GM18498 (cell line): ENCODE measurements at regions not wholly inside any gene's neighbourhood (a gene's known extent, or its start where the extent isn't known, plus 50 kb on each side); places are given as distances from the start of the nearest gene placed in this dataset.

ENCODE experiments used
- ATAC-seq: cut with Tn5 transposase; IDR thresholded peaks from one replicate; pipeline ENCODE4 v1.9.1; 2021; ENCODE audit warnings: mild to moderate bottlenecking, moderate library complexity; ENCODE audit not compliant: unreplicated experiment

- ATAC-seq = no peak
Observed at GRCh38 chr20:39390186-39390585, 428.0 kb downstream of the DHX35 start.

GRCh38 chr20:39381595-39381994, 419.5 kb downstream of the DHX35 start:
- no peak for ATAC-seq

GRCh38 chr20:39378776-39379175, 416.6 kb downstream of the DHX35 start:
- no peak for ATAC-seq

- ATAC-seq = no peak
Observed at GRCh38 chr20:39376788-39377187, 414.6 kb downstream of the DHX35 start.

- ATAC-seq = no peak
Observed at GRCh38 chr20:39364320-39364719, 402.2 kb downstream of the DHX35 start.

DNA sequence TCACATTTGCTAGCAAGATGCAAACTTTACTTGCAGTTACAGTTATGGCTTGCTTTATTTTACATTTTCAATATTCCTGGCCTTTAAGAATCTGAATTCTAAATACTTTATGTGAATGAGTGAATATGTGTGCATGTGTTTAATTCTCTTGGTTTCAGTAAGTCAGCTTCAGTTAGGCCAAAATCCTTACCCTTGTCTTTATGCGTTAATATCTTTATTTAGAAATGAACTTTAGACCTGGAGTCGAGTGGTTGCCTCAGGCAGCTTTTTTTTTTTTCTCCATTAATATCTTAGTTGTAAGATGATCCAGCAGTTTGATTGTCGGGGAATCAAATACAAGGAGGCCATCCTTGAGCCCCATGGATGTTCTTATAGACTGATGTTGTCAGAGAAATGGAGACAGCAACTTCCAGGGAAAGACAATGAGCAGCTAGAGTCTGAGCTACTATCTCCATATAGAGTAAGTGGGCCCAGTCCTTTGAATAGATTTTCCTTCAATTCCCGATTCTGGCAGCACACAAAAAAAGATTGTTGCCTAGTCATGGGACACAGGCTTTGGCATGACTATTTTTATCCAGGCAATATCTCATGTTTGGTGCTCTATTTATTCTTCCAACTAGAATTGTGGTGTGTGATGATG, 398.0 kb downstream of the DHX35 start:
- ATAC-seq = no peak

GRCh38 chr20:39358052-39358451, 395.9 kb downstream of the DHX35 start:
- peak; percentile 69 for ATAC-seq

GRCh38 chr20:39356908-39357307, 394.8 kb downstream of the DHX35 start:
- ATAC-seq = no peak

DNA sequence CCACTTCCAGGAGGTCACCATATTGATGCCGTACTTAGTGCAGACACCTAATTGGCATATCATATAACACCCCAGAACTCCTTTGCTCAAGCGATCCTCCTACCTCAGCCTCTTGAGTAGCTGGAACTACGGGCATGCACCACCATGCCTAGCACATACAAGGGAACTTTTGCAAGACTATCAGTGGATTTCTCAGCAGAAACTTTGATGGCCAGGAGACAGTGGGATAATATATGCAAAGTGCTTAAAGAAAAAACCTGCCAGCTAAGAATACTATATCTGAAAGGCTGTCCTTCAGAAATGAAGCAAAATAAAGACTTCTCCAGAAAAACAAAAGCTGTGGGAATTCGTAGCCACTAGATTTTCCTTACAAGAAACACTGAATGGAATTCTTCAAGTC, 387.1 kb downstream of the DHX35 start:
- no peak for ATAC-seq

DNA sequence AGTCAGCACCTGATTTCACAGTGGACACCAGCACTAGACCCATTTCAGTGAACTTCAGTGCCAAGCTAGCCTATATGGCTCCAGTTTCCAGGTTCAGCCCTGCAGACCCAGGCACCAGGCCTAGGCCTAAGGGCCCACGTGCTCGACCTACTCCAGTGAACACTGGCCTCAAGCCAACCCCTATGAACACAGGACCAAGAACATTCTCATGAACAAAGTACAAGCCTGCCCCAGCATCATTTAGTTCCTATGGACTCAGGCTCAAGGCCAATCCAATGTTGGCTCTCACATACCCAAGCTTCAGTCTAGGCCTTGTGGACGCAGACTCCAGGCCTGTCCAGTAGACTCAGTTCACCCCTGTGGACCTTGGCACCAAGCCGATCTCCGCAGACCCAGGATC, 385.5 kb downstream of the DHX35 start:
- ATAC-seq = no peak

DNA sequence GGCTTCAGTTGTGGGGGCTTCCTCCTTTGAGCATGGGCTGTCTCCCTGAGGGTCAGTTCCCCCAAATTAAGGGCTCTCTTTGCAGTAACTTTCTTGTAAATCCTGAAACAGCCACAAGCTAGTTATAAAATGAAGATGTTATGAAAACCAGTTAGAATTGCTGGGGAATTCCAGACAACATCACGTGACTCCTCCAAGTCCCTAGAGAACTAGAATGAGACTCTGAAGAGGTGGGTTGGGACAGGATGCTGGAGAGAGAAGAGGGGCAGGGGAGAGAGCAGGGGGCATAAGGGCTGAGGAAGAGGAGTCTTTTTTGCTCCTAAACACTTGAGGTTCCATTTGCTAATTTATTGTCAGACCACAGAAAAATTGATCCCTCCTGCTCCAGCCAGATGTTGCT, 380.3 kb downstream of the DHX35 start:
- no peak for ATAC-seq

DNA sequence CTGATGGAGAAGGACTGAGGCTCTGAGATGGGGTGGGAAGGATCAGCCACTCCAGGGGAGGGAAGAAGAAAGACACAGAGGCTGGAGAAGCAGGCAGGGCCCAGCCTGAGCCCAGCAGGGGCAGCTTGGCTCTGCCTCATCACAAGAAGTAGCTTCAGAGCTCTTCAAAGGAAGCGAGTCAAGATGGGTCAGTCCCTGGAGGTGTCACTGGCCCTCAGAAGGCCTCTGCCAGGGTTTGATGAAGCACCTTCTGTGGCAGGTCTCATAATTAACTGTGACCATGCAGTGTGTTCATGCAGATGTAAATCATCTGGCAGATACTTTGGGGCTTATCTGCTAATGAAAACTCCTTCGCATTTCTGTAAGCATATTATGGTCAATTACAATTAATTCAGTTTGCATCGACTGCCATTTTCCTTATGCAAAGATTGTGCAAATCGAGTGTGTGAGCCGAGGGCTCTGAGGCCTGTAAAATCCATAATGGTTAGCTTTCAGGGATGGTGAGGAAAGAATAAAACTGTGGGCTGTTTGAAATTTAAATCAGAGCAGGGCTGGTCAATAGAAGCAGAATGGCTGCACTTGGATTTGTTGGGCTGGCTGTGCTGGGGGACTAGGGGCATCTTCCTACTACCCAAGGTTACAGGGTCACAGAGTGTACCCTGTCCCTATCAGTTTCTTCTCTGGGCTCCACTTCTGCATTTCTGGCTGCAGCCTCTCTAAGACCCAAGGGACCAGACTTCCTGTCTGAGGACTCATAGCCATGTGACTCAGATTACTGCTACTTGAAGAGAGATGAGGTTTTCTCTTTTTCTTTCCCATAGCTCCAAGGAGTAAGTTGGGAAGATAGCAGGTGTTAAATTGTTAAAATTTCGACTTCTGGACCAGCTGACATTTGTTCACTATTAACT, 376.6 kb downstream of the DHX35 start:
- peak; percentile 98 for ATAC-seq

- ATAC-seq = no peak
Observed at GRCh38 chr20:39333211-39333610, 371.1 kb downstream of the DHX35 start.

- no peak for ATAC-seq
Observed at GRCh38 chr20:39328347-39328746, 366.2 kb downstream of the DHX35 start.

GRCh38 chr20:39326050-39326449, 363.9 kb downstream of the DHX35 start:
- no peak for ATAC-seq

- no peak for ATAC-seq
Observed at GRCh38 chr20:39318911-39319310, 356.8 kb downstream of the DHX35 start.

DNA sequence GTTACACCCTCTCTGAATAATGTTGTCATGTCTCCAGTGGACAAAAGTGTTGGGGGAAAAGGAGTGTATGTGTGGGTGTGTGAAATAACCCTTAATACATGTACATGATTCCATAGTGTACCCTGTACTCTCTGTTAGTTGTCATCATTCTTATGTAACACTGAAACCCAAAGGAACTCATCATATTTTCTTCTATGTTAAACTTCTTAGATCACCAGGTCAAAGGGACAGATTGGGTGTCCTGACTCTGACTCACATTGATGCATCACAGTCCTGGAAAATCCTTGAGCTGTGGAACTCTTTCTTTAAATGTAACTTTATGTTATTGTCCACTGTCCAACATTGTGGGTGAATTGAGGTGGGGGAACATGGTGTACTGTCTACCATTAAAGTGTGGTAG, 350.5 kb downstream of the DHX35 start:
- ATAC-seq = no peak

GRCh38 chr20:39311851-39312506, 349.8 kb downstream of the DHX35 start:
- no peak for ATAC-seq

DNA sequence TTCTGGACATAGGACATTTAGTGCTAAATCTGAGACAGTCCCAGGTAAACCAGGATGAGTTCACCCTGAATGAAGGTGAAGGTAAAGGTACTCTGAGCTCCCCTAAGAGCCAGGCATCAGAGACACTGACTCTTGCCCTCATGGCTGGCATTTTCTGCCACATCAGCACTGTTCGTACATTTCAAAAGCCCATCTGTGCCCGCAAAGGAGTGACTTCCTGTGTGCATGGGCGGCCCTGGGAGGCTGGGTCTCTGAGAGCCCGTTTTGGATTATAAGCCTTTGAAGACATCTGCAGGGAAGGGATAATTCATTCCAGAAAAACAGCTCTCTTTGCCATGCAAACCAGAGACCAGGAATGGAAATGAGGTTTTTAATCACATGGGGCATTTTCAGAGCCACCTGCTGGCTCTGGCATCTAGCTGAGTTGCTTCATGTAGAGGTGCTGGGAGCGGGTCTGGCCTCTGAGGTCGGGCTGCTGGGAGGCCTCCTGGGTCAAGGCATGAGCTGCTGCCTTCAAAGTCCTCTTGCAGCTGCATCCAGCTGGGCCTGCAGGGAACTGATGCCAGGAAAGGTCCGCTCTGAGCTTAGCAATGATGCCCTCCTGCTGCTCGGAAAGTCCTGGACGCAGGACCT, 348.3 kb downstream of the DHX35 start:
- ATAC-seq = no peak

- no peak for ATAC-seq
Observed at GRCh38 chr20:39309458-39309857, 347.3 kb downstream of the DHX35 start.

DNA sequence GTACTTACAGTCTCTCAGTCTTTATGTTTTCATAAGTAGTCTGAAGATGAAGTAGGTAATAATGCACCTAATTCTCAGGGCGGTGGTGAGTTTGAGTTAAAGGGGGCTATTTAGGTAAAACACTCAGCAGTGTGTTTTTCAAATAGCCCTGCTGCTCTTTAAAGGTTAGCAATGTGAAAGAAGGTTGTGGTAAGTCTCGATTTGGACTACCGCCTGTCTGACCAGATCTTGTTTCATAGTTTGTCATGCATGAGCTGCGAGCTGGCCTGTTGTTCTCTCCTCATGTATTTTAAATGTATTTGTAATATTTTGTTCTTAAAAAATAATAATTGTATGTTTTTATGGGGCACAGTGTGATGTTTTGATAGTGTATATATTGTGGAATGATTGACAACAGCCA, 340.2 kb downstream of the DHX35 start:
- ATAC-seq = no peak
